GM12878 (cell line): ENCODE measurements at regions not wholly inside any gene's neighbourhood (a gene's known extent, or its start where the extent isn't known, plus 50 kb on each side); places are given as distances from the start of the nearest gene placed in this dataset.

Source experiments
- ATAC-seq: fragments of 200-7000 bp; cut with Tn5 transposase; 3 replicates; pipeline ENCODE4 v1.9.1; 2020; ENCODE audit warnings: mild to moderate bottlenecking, moderate library complexity
- BruUV-seq: library from RNA; stranded (reverse); fragments of 400-500 nt; replicated peaks from 2 replicates; lab custom pipeline; 2021; lab: Mats Ljungman, UMichigan
- CTCF ChIA-PET: fragments of 300-600 bp; sonication (Branson Sonifier 250); formaldehyde crosslinking; extraction: SDS; loops from one replicate; lab custom pipeline; 2021; ENCODE audit warnings: inconsistent platforms; lab: Yijun Ruan, JAX
- POLR2A ChIA-PET: fragments of 350-600 bp; formaldehyde crosslinking; extraction: SDS; loops from one replicate; lab custom pipeline; 2021; ENCODE audit warnings: inconsistent platforms; lab: Charles Lee
- RAD21 ChIA-PET: fragments of 300-600 bp; sonication (Branson Sonifier 250); formaldehyde crosslinking; loops from one replicate; lab custom pipeline; 2023; ENCODE audit warnings: antibody characterized with exemption; ENCODE audit not compliant: unreplicated experiment; lab: Charles Lee
- SMC1A ChIA-PET: fragments of 300-600 bp; sonication (Branson Sonifier 250); formaldehyde crosslinking; loops from one replicate; lab custom pipeline; 2023; ENCODE audit not compliant: unreplicated experiment, uncharacterized antibody; lab: Charles Lee
- DNase-seq: peaks from one replicate; pipeline ENCODE4 v3.0.0-alpha.2; 2011; ENCODE audit warnings: low read depth, low spot score
- FAIRE-seq: peaks from 3 replicates; lab custom pipeline; 2011; peaks lifted over from hg19 to GRCh38; lab: Jason Lieb, UNC
- H2AFZ ChIP-seq: 2 replicates; pipeline ENCODE4 v1.6.0; 2011; ENCODE audit warnings: low read depth, low read length, control low read depth; ENCODE audit not compliant: control insufficient read depth
- H3K27ac ChIP-seq: 2 replicates; pipeline ENCODE4 v1.5.1; 2011; ENCODE audit warnings: control low read depth; ENCODE audit not compliant: control insufficient read depth, insufficient read depth
- H3K27me3 ChIP-seq, 2 experiments: replicated peaks in 1 of 2; 2 replicates each; pipeline versions ENCODE4 v1.6.0 to v1.6.1; 2011; ENCODE audit warnings: low read length in 1 of 2; ENCODE audit not compliant: control insufficient read depth in 2 of 2, insufficient read depth in 2 of 2
- H3K36me3 ChIP-seq, 2 experiments: 2 replicates each; pipeline ENCODE4 v1.5.1; 2011; ENCODE audit warnings: low read length in 1 of 2; ENCODE audit not compliant: control insufficient read depth in 2 of 2, insufficient read depth in 2 of 2
- H3K4me1 ChIP-seq: 2 replicates; pipeline ENCODE4 v1.6.1; 2011; ENCODE audit warnings: mild to moderate bottlenecking, low read length, moderate library complexity, mixed read lengths; ENCODE audit not compliant: control insufficient read depth, insufficient read depth
- H3K4me2 ChIP-seq: 2 replicates; pipeline ENCODE4 v1.6.0; 2011; ENCODE audit warnings: control low read depth; ENCODE audit not compliant: control insufficient read depth, insufficient read depth
- H3K4me3 ChIP-seq: fragments of 200-600 bp; sonication (generic); 2 replicates; pipeline ENCODE4 v1.5.1; 2016
- H3K79me2 ChIP-seq: 2 replicates; pipeline ENCODE4 v1.6.0; 2011; ENCODE audit warnings: low read length; ENCODE audit not compliant: control insufficient read depth, insufficient read depth
- H3K9ac ChIP-seq: 2 replicates; pipeline ENCODE4 v1.8.0; 2011; ENCODE audit warnings: low read length, control low read depth, mixed read lengths; ENCODE audit not compliant: control insufficient read depth, insufficient read depth
- H3K9me3 ChIP-seq: replicated peaks from 3 replicates; pipeline ENCODE4 v1.5.1; 2011; ENCODE audit warnings: mild to moderate bottlenecking, low read length; ENCODE audit not compliant: control insufficient read depth, insufficient read depth
- H4K20me1 ChIP-seq: 2 replicates; pipeline ENCODE4 v1.6.0; 2011; ENCODE audit not compliant: control insufficient read depth, insufficient read depth
- EGR1 ChIP-seq, 2 experiments: IDR thresholded peaks; 1 replicate in 1 of 2; 2 replicates in 1 of 2; pipeline ENCODE4 v1.6.1; 2011 to 2012; ENCODE audit warnings: low read depth in 2 of 2, low read length in 2 of 2, borderline replicate concordance in 1 of 2, mild to moderate bottlenecking in 1 of 2, moderate library complexity in 1 of 2
- ESRRA ChIP-seq: IDR thresholded peaks from 2 replicates; pipeline ENCODE4 v1.6.1; 2012; ENCODE audit warnings: mild to moderate bottlenecking, low read length, improper control_type of control experiment
- NFIC ChIP-seq: IDR thresholded peaks from 2 replicates; pipeline ENCODE4 v1.6.1; 2012; ENCODE audit warnings: low read depth, mild to moderate bottlenecking, inconsistent platforms, low read length, moderate library complexity
- NR2F1 ChIP-seq: fragments of 450-650 bp; conservative IDR thresholded peaks from 2 replicates; pipeline ENCODE4 v1.6.1; 2017; ENCODE audit warnings: mild to moderate bottlenecking
- PML ChIP-seq: IDR thresholded peaks from 2 replicates; pipeline ENCODE4 v1.6.1; 2012; ENCODE audit warnings: low read length, inconsistent platforms
- RAD21 ChIP-seq: IDR thresholded peaks from 2 replicates; pipeline ENCODE4 v1.6.1; 2011; ENCODE audit warnings: mild to moderate bottlenecking, low read depth, low read length, moderate library complexity; ENCODE audit not compliant: insufficient read depth
- SMAD1 ChIP-seq: fragments of 450-650 bp; IDR thresholded peaks from 2 replicates; pipeline ENCODE4 v1.6.1; 2018; ENCODE audit warnings: mild to moderate bottlenecking, low read depth; ENCODE audit not compliant: partially characterized antibody
- STAT1 ChIP-seq: fragments of 450-650 bp; conservative IDR thresholded peaks from 2 replicates; pipeline ENCODE4 v1.6.1; 2014; ENCODE audit warnings: antibody characterized with exemption, mild to moderate bottlenecking
- SUZ12 ChIP-seq: fragments of 200-600 bp; sonication (generic); IDR thresholded peaks from one replicate; pipeline ENCODE4 v1.6.1; 2018; ENCODE audit warnings: antibody characterized with exemption, mild to moderate bottlenecking; ENCODE audit not compliant: unreplicated experiment
- TAF1 ChIP-seq: IDR thresholded peaks from 2 replicates; pipeline ENCODE4 v1.6.1; 2011; ENCODE audit warnings: mild to moderate bottlenecking, low read depth, low read length, borderline replicate concordance
- WRNIP1 ChIP-seq: IDR thresholded peaks from 2 replicates; pipeline ENCODE4 v1.6.1; 2011; ENCODE audit warnings: low read depth, low read length, improper control_type of control experiment, borderline replicate concordance
- ZNF384 ChIP-seq: IDR thresholded peaks from 2 replicates; pipeline ENCODE4 v1.6.1; 2012; ENCODE audit warnings: low read depth, mild to moderate bottlenecking, low read length, improper control_type of control experiment, borderline replicate concordance
- ZNF622 ChIP-seq: fragments of 450-650 bp; IDR thresholded peaks from 2 replicates; pipeline ENCODE4 v1.6.1; 2017; ENCODE audit warnings: mild to moderate bottlenecking, inconsistent platforms
- WGBS: methylation state at CpG from one replicate; pipeline ENCODE4 v1.1.6; 2016; ENCODE audit warnings: low lambda C conversion rate; ENCODE audit not compliant: insufficient replicate concordance, insufficient coverage; ENCODE audit errors: missing lambda C conversion rate; 5-methylcytosine and 5-hydroxymethylcytosine counted together
- in situ Hi-C: fragments of 300-500 bp; cut with MboI; formaldehyde crosslinking; loops from 9 replicates; pipeline ENCODE4 v1.14.3; 2018; ENCODE audit warnings: mixed read lengths
- intact Hi-C: fragments of 100-400 bp; cut with micrococcal nuclease; formaldehyde crosslinking; loops from one replicate; pipeline ENCODE4 v1.14.2; 2022; ENCODE audit not compliant: unreplicated experiment
- TF ChIP-seq, protein P1 (sequence below), 3 experiments: IDR thresholded peaks in 2 of 3; conservative IDR thresholded peaks in 1 of 3; 2 replicates each; pipeline ENCODE4 v1.5.1; 2011; ENCODE audit warnings: low read depth in 3 of 3, low read length in 3 of 3, mild to moderate bottlenecking in 3 of 3, control low read depth in 2 of 3, moderate library complexity in 2 of 3, inconsistent platforms in 1 of 3, mixed read lengths in 1 of 3; ENCODE audit not compliant: control insufficient read depth in 2 of 3, insufficient read depth in 1 of 3; ENCODE audit errors: extremely low read depth in 1 of 3
- TF ChIP-seq, protein P2 (sequence below): fragments of 450-650 bp; IDR thresholded peaks from 2 replicates; pipeline ENCODE4 v1.6.1; 2016; ENCODE audit warnings: mild to moderate bottlenecking, moderate library complexity, borderline replicate concordance
- TF ChIP-seq, protein P3 (sequence below): fragments of 450-650 bp; IDR thresholded peaks from 2 replicates; pipeline ENCODE4 v1.6.1; 2016; ENCODE audit warnings: mild to moderate bottlenecking

DNA sequence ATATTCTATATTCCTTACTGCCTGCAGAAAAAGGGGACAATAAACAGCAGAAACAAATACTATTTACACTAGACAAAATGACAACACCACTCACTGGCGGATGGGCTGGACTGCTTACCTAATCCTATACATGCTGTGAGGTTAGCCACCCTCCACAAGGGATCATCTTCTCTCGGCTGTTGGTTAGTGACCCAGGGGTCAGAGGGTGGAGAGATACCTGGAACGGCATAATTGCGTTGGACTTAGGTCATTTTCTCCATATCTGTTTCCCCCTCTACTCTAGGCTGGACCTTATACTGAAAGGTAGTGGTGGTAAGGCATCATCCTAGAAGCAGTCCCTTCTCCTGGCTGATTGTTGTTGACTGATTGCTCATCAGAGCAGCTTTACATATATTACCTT, 286.8 kb upstream of the UGT8 start:
- TF ChIP-seq ESRRA (no peak), NFIC (no peak), ZNF622 (no peak), RAD21 (no peak), TAF1 (no peak), PML (no peak), EGR1 (IDR thresholded peaks at IDR 0.05; ENCODE audit: borderline replicate concordance in 1 of 2, low read depth in 2 of 2, low read length in 2 of 2) (no peak), SUZ12 (no peak), NR2F1 (no peak), SMAD1 (no peak), STAT1 (no peak), ZNF384 (no peak), WRNIP1 (no peak)
- TF ChIP-seq, protein P1, sequence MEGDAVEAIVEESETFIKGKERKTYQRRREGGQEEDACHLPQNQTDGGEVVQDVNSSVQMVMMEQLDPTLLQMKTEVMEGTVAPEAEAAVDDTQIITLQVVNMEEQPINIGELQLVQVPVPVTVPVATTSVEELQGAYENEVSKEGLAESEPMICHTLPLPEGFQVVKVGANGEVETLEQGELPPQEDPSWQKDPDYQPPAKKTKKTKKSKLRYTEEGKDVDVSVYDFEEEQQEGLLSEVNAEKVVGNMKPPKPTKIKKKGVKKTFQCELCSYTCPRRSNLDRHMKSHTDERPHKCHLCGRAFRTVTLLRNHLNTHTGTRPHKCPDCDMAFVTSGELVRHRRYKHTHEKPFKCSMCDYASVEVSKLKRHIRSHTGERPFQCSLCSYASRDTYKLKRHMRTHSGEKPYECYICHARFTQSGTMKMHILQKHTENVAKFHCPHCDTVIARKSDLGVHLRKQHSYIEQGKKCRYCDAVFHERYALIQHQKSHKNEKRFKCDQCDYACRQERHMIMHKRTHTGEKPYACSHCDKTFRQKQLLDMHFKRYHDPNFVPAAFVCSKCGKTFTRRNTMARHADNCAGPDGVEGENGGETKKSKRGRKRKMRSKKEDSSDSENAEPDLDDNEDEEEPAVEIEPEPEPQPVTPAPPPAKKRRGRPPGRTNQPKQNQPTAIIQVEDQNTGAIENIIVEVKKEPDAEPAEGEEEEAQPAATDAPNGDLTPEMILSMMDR (IDR thresholded peaks at IDR 0.05 in 2 of 3, conservative IDR thresholded peaks at IDR 0.05 in 1 of 3; ENCODE audit: control insufficient read depth in 2 of 3, extremely low read depth in 1 of 3, insufficient read depth in 1 of 3, low read depth in 3 of 3, low read length in 3 of 3) = no peak
- TF ChIP-seq, protein P2, sequence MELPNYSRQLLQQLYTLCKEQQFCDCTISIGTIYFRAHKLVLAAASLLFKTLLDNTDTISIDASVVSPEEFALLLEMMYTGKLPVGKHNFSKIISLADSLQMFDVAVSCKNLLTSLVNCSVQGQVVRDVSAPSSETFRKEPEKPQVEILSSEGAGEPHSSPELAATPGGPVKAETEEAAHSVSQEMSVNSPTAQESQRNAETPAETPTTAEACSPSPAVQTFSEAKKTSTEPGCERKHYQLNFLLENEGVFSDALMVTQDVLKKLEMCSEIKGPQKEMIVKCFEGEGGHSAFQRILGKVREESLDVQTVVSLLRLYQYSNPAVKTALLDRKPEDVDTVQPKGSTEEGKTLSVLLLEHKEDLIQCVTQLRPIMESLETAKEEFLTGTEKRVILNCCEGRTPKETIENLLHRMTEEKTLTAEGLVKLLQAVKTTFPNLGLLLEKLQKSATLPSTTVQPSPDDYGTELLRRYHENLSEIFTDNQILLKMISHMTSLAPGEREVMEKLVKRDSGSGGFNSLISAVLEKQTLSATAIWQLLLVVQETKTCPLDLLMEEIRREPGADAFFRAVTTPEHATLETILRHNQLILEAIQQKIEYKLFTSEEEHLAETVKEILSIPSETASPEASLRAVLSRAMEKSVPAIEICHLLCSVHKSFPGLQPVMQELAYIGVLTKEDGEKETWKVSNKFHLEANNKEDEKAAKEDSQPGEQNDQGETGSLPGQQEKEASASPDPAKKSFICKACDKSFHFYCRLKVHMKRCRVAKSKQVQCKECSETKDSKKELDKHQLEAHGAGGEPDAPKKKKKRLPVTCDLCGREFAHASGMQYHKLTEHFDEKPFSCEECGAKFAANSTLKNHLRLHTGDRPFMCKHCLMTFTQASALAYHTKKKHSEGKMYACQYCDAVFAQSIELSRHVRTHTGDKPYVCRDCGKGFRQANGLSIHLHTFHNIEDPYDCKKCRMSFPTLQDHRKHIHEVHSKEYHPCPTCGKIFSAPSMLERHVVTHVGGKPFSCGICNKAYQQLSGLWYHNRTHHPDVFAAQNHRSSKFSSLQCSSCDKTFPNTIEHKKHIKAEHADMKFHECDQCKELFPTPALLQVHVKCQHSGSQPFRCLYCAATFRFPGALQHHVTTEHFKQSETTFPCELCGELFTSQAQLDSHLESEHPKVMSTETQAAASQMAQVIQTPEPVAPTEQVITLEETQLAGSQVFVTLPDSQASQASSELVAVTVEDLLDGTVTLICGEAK = no peak
- TF ChIP-seq, protein P3, sequence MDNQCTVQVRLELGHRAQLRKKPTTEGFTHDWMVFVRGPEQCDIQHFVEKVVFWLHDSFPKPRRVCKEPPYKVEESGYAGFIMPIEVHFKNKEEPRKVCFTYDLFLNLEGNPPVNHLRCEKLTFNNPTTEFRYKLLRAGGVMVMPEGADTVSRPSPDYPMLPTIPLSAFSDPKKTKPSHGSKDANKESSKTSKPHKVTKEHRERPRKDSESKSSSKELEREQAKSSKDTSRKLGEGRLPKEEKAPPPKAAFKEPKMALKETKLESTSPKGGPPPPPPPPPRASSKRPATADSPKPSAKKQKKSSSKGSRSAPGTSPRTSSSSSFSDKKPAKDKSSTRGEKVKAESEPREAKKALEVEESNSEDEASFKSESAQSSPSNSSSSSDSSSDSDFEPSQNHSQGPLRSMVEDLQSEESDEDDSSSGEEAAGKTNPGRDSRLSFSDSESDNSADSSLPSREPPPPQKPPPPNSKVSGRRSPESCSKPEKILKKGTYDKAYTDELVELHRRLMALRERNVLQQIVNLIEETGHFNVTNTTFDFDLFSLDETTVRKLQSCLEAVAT = no peak
- TF ChIP-seq, all 136 proteins: peak for 0
- intact Hi-C loops (no loop called here), in situ Hi-C loops (no loop called here)
- no peaks in the 10 kb centered on the region for H3K36me3 ChIP-seq
- no TSS peak for BruUV-seq
- ChIA-PET SMC1A (no interaction called here), RAD21 (no interaction called here), POLR2A (no interaction called here), CTCF (no interaction called here)
- H3K79me2 ChIP-seq = no peaks in the 10 kb centered on the region
- H3K4me2 ChIP-seq = no peak overlapping the region
- H3K4me3 ChIP-seq = no peak overlapping the region
- no peaks in the 10 kb centered on the region for H3K9me3 ChIP-seq
- H2AFZ ChIP-seq = no peak overlapping the region
- no peak for ATAC-seq
- DNase-seq = no peak
- WGBS = 57% methylated on average over 4 of the region's 4 CpGs
- H3K27me3 ChIP-seq = no peaks in the 10 kb centered on the region
- no peaks in the 10 kb centered on the region for H3K4me1 ChIP-seq
- H4K20me1 ChIP-seq = no peaks in the 10 kb centered on the region
- no peak overlapping the region for H3K27ac ChIP-seq
- FAIRE-seq = no peak
- no peak overlapping the region for H3K9ac ChIP-seq
